WERI-Rb-1 (cell line): ENCODE measurements at regions not wholly inside any gene's neighbourhood (a gene's known extent, or its start where the extent isn't known, plus 50 kb on each side); places are given as distances from the start of the nearest gene placed in this dataset.

Experiments used
- DNase-seq: peaks from one replicate; pipeline ENCODE4 v3.0.0-alpha.2; 2020
- H3K27ac ChIP-seq: fragments of 250-450 bp; sonication (Bioruptor Pico); 2 replicates; pipeline ENCODE4 v1.5.1; 2020; ENCODE audit warnings: mild to moderate bottlenecking, moderate library complexity
- H3K27me3 ChIP-seq: fragments of 250-450 bp; sonication (Bioruptor Pico); 2 replicates; pipeline ENCODE4 v1.5.1; 2021; ENCODE audit warnings: mild to moderate bottlenecking, low read depth, moderate library complexity; ENCODE audit not compliant: insufficient read depth, severe bottlenecking
- H3K36me3 ChIP-seq: fragments of 250-450 bp; sonication (Bioruptor Pico); 2 replicates; pipeline ENCODE4 v1.5.1; 2020; ENCODE audit warnings: mild to moderate bottlenecking, moderate library complexity
- H3K4me3 ChIP-seq: 2 replicates; pipeline ENCODE4 v1.5.1; 2011; ENCODE audit warnings: low read depth, mild to moderate bottlenecking, control low read depth, low read length
- H3K9me3 ChIP-seq: fragments of 250-450 bp; sonication (Bioruptor Pico); 2 replicates; pipeline ENCODE4 v1.5.1; 2021; ENCODE audit warnings: mild to moderate bottlenecking, moderate library complexity; ENCODE audit not compliant: severe bottlenecking
- CTCF ChIP-seq: IDR thresholded peaks from 2 replicates; pipeline ENCODE4 v1.5.1; 2011; ENCODE audit warnings: low read depth, mild to moderate bottlenecking, control low read depth, inconsistent platforms, low read length

- no peaks in the 10 kb centered on the region for H3K9me3 ChIP-seq
- H3K36me3 ChIP-seq, result no peaks in the 10 kb centered on the region
- no peaks in the 10 kb centered on the region for H3K27me3 ChIP-seq
- no peak overlapping the region for H3K4me3 ChIP-seq
- no peak overlapping the region for H3K27ac ChIP-seq
- no peak for TF ChIP-seq CTCF
- no peak for DNase-seq
Measured at GRCh38 chr1:69121723-69122122, 446.0 kb upstream of the LRRC7 start.

- no peak for DNase-seq
- no peaks in the 10 kb centered on the region for H3K9me3 ChIP-seq
- no peaks in the 10 kb centered on the region for H3K27me3 ChIP-seq
- no peak for TF ChIP-seq CTCF
- H3K4me3 ChIP-seq, result no peak overlapping the region
- no peak overlapping the region for H3K27ac ChIP-seq
- no peaks in the 10 kb centered on the region for H3K36me3 ChIP-seq
Measured at GRCh38 chr1:69122373-69122772, 445.3 kb upstream of the LRRC7 start.

- H3K36me3 ChIP-seq, result no peaks in the 10 kb centered on the region
- H3K9me3 ChIP-seq, result no peaks in the 10 kb centered on the region
- no peaks in the 10 kb centered on the region for H3K27me3 ChIP-seq
- no peak for TF ChIP-seq CTCF
- no peak overlapping the region for H3K4me3 ChIP-seq
- no peak overlapping the region for H3K27ac ChIP-seq
- no peak for DNase-seq
Measured at GRCh38 chr1:69123486-69123885, 444.2 kb upstream of the LRRC7 start.

- DNase-seq, result no peak
- no peaks in the 10 kb centered on the region for H3K27me3 ChIP-seq
- TF ChIP-seq CTCF, result no peak
- H3K4me3 ChIP-seq, result no peak overlapping the region
- H3K27ac ChIP-seq, result no peak overlapping the region
- no peaks in the 10 kb centered on the region for H3K36me3 ChIP-seq
- no peaks in the 10 kb centered on the region for H3K9me3 ChIP-seq
Measured at GRCh38 chr1:69126796-69127195, 440.9 kb upstream of the LRRC7 start.

- Histone ChIP-seq H3K27ac (no peak overlapping the region), H3K4me3 (no peak overlapping the region), H3K27me3 (no peaks in the 10 kb centered on the region), H3K36me3 (no peaks in the 10 kb centered on the region), H3K9me3 (no peaks in the 10 kb centered on the region)
- DNase-seq, result no peak
- TF ChIP-seq CTCF, result no peak
Measured at GRCh38 chr1:69128204-69128603, 439.5 kb upstream of the LRRC7 start.

GRCh38 chr1:69129538-69129937 lies 438.2 kb upstream of the LRRC7 start:
- no peaks in the 10 kb centered on the region for H3K27me3 ChIP-seq
- TF ChIP-seq CTCF, result no peak
- peak overlapping the region; percentile 19; the same call in 1 of the 2 replicates for H3K27ac ChIP-seq
- H3K4me3 ChIP-seq, result no peak overlapping the region
- H3K36me3 ChIP-seq, result no peaks in the 10 kb centered on the region
- DNase-seq, result peak; percentile 66
- H3K9me3 ChIP-seq, result no peaks in the 10 kb centered on the region
